IMR-90 (cell line): ENCODE measurements at regions not wholly inside any gene's neighbourhood (a gene's known extent, or its start where the extent isn't known, plus 50 kb on each side); places are given as distances from the start of the nearest gene placed in this dataset.

Experiments
- ATAC-seq: fragments of 200-7000 bp; cut with Tn5 transposase; 2 replicates; pipeline ENCODE4 v1.9.1; 2020; ENCODE audit warnings: low read depth, mild to moderate bottlenecking, moderate library complexity
- BruUV-seq: library from RNA; stranded (reverse); fragments of 400-500 nt; replicated peaks from 2 replicates; lab custom pipeline; 2021; lab: Mats Ljungman, UMichigan
- CTCF ChIA-PET: fragments of 300-600 bp; formaldehyde crosslinking; extraction: SDS; loops from one replicate; lab custom pipeline; 2021; ENCODE audit warnings: antibody characterized with exemption; lab: Yijun Ruan, JAX
- POLR2A ChIA-PET: fragments of 300-600 bp; sonication (Branson Sonifier 250); formaldehyde crosslinking; loops from one replicate; lab custom pipeline; 2022; ENCODE audit warnings: antibody characterized with exemption; ENCODE audit not compliant: unreplicated experiment; lab: Charles Lee
- DNase-seq: peaks from one replicate; pipeline ENCODE4 v3.0.0; 2013
- H2AFZ ChIP-seq: replicated peaks from 2 replicates; pipeline ENCODE3; 2013; ENCODE audit warnings: low read length, mild to moderate bottlenecking; ENCODE audit not compliant: poor library complexity
- H2AK5ac ChIP-seq: 2 replicates; pipeline ENCODE4 v1.6.1; 2013; ENCODE audit warnings: low read depth, low read length, inconsistent platforms
- H2AK9ac ChIP-seq: replicated peaks from 2 replicates; pipeline ENCODE3; 2013; ENCODE audit warnings: mild to moderate bottlenecking, low read depth, low read length, moderate library complexity; ENCODE audit not compliant: poor library complexity
- H2BK120ac ChIP-seq: 2 replicates; pipeline ENCODE4 v1.6.1; 2013; ENCODE audit warnings: low read depth, low read length, inconsistent platforms
- H2BK15ac ChIP-seq: 3 replicates; pipeline ENCODE4 v1.6.1; 2013; ENCODE audit warnings: low read depth, low read length, inconsistent platforms
- H2BK20ac ChIP-seq: 2 replicates; pipeline ENCODE4 v1.6.1; 2013; ENCODE audit warnings: low read depth, mild to moderate bottlenecking, inconsistent platforms, low read length, moderate library complexity
- H2BK5ac ChIP-seq: 2 replicates; pipeline ENCODE4 v1.6.1; 2013; ENCODE audit warnings: mild to moderate bottlenecking, low read depth, low read length, inconsistent platforms; ENCODE audit not compliant: poor library complexity, severe bottlenecking
- H3K14ac ChIP-seq: replicated peaks from 2 replicates; pipeline ENCODE4 v1.6.1; 2013; ENCODE audit warnings: low read depth, low read length, inconsistent platforms
- H3K18ac ChIP-seq: 2 replicates; pipeline ENCODE4 v1.6.1; 2013; ENCODE audit warnings: low read depth, low read length, control low read depth
- H3K23ac ChIP-seq: 2 replicates; pipeline ENCODE4 v1.6.1; 2013; ENCODE audit warnings: low read depth, low read length, inconsistent platforms
- H3K27ac ChIP-seq: 2 replicates; pipeline ENCODE4 v1.5.1; 2013; ENCODE audit warnings: mild to moderate bottlenecking, control low read depth, low read length; ENCODE audit not compliant: insufficient read depth
- H3K27me3 ChIP-seq: 2 replicates; pipeline ENCODE4 v1.6.1; 2013; ENCODE audit warnings: low read length; ENCODE audit not compliant: control insufficient read depth, insufficient read depth
- H3K36me3 ChIP-seq: 2 replicates; pipeline ENCODE4 v1.6.1; 2013; ENCODE audit warnings: low read length, mixed read lengths; ENCODE audit not compliant: control insufficient read depth, insufficient read depth
- H3K4ac ChIP-seq: 2 replicates; pipeline ENCODE4 v1.6.1; 2013; ENCODE audit warnings: low read depth, low read length, inconsistent platforms
- H3K4me1 ChIP-seq: 2 replicates; pipeline ENCODE4 v1.6.1; 2013; ENCODE audit warnings: low read length, mixed read lengths; ENCODE audit not compliant: control insufficient read depth, insufficient read depth
- H3K4me2 ChIP-seq: 2 replicates; pipeline ENCODE4 v1.6.1; 2013; ENCODE audit warnings: low read depth, mild to moderate bottlenecking, control low read depth, low read length, moderate library complexity
- H3K4me3 ChIP-seq: 2 replicates; pipeline ENCODE4 v1.5.1; 2013; ENCODE audit warnings: low read depth, mild to moderate bottlenecking, control low read depth, low read length, moderate library complexity; ENCODE audit not compliant: insufficient read depth
- H3K56ac ChIP-seq: 2 replicates; pipeline ENCODE4 v1.6.1; 2013; ENCODE audit warnings: low read length, inconsistent platforms; ENCODE audit not compliant: insufficient read depth; ENCODE audit errors: extremely low read depth
- H3K79me1 ChIP-seq, 2 experiments: 2 replicates each; pipeline ENCODE4 v1.6.1; 2013; ENCODE audit warnings: low read length in 2 of 2, inconsistent platforms in 1 of 2, low read depth in 1 of 2
- H3K9ac ChIP-seq: 2 replicates; pipeline ENCODE4 v1.6.1; 2013; ENCODE audit warnings: low read depth, low read length, control low read depth
- H3K9me1 ChIP-seq: 2 replicates; pipeline ENCODE4 v1.6.1; 2013; ENCODE audit warnings: low read length, inconsistent platforms; ENCODE audit not compliant: insufficient read depth
- H3K9me3 ChIP-seq: 2 replicates; pipeline ENCODE4 v1.6.1; 2013; ENCODE audit warnings: low read length; ENCODE audit not compliant: control insufficient read depth, insufficient read depth
- H4K20me1 ChIP-seq: 2 replicates; pipeline ENCODE4 v1.6.1; 2013; ENCODE audit warnings: low read length, inconsistent platforms; ENCODE audit not compliant: insufficient read depth
- H4K5ac ChIP-seq: 2 replicates; pipeline ENCODE4 v1.6.1; 2013; ENCODE audit warnings: mild to moderate bottlenecking, low read depth, low read length, control low read depth
- H4K8ac ChIP-seq, 2 experiments: 2 replicates each; pipeline ENCODE4 v1.6.1; 2013; ENCODE audit warnings: low read depth in 2 of 2, low read length in 2 of 2, control low read depth in 1 of 2, inconsistent platforms in 1 of 2
- H4K91ac ChIP-seq: 2 replicates; pipeline ENCODE4 v1.6.1; 2013; ENCODE audit warnings: low read depth, low read length, inconsistent platforms; ENCODE audit not compliant: insufficient read depth
- FOS ChIP-seq: fragments of 150-350 bp; IDR thresholded peaks from 2 replicates; pipeline ENCODE4 v1.6.1; 2016; ENCODE audit warnings: low read depth, low read length
- POLR2A ChIP-seq: IDR thresholded peaks from 2 replicates; pipeline ENCODE4 v1.6.1; 2012; ENCODE audit warnings: mild to moderate bottlenecking, low read depth, low read length
- RAD21 ChIP-seq: IDR thresholded peaks from 2 replicates; pipeline ENCODE4 v1.6.1; 2012; ENCODE audit warnings: low read length, improper control_type of control experiment
- WGBS, 2 experiments: methylation state at CpG; one replicate each; pipeline versions ENCODE4 v1.1.5 to v1.1.7; 2013; ENCODE audit warnings: missing lambda C conversion rate in 2 of 2; ENCODE audit not compliant: insufficient read length in 1 of 2; ENCODE audit errors: extremely low coverage in 2 of 2; 5-methylcytosine and 5-hydroxymethylcytosine counted together
- dilution Hi-C: fragments of 300-500 bp; cut with HindIII; formaldehyde crosslinking; loops from one replicate; pipeline ENCODE4 v1.14.3; 2018; ENCODE audit warnings: low sequenced_read_pairs; ENCODE audit not compliant: unreplicated experiment
- in situ Hi-C: fragments of 300-500 bp; cut with MboI; formaldehyde crosslinking; loops from 3 replicates; pipeline ENCODE4 v1.14.3; 2019; ENCODE audit warnings: low sequenced_read_pairs, inconsistent platforms, mixed read lengths
- intact Hi-C: fragments of 100-400 bp; cut with micrococcal nuclease; formaldehyde crosslinking; loops from 2 replicates; pipeline ENCODE4 v1.10.0; 2022

- peaks cover 4% of the 10 kb centered on the region; the same call in 1 of the 2 replicates for H4K20me1 ChIP-seq
- ChIA-PET CTCF (no interaction called here), POLR2A (no interaction called here)
- no TSS peak for BruUV-seq
- H3K4me2 ChIP-seq, result no peak overlapping the region
- no peak overlapping the region for H4K5ac ChIP-seq
- dilution Hi-C loops (no loop called here), intact Hi-C loops (no loop called here), in situ Hi-C loops (no loop called here)
- H3K14ac ChIP-seq, result no peak overlapping the region
- H2BK120ac ChIP-seq, result no peak overlapping the region
- H2AK9ac ChIP-seq, result peak overlapping the region; percentile 65
- no peak overlapping the region for H2BK15ac ChIP-seq
- H3K4ac ChIP-seq, result no peak overlapping the region
- no peak for TF ChIP-seq RAD21
- TF ChIP-seq FOS, result no peak
- TF ChIP-seq POLR2A, result no peak
- H2BK5ac ChIP-seq, result no peak overlapping the region
- 79% methylated on average over 4 of the region's 13 CpGs; no CpG with 5 or more reads in 1 of the 2 experiments for WGBS, 2 experiments
- no peak overlapping the region for H4K91ac ChIP-seq
- no peak overlapping the region for H3K4me3 ChIP-seq
- no peak overlapping the region for H2AK5ac ChIP-seq
- H3K27ac ChIP-seq, result no peak overlapping the region
- H3K18ac ChIP-seq, result no peak overlapping the region
- no peak overlapping the region for H4K8ac ChIP-seq
- DNase-seq, result peak; percentile 21
- H3K9me3 ChIP-seq, result no peaks in the 10 kb centered on the region
- H3K9me1 ChIP-seq, result no peaks in the 10 kb centered on the region
- H3K56ac ChIP-seq, result no peak overlapping the region
- ATAC-seq, result peak; percentile 83
- peak overlapping the region; percentile 49 for H2AFZ ChIP-seq
- no peaks in the 10 kb centered on the region; the same call in 1 of the 2 replicates for H3K4me1 ChIP-seq
- no peaks in the 10 kb centered on the region for H3K79me1 ChIP-seq
- H3K9ac ChIP-seq, result no peak overlapping the region
- H3K27me3 ChIP-seq, result peaks cover 33% of the 10 kb centered on the region
- no peak overlapping the region for H3K23ac ChIP-seq
- no peaks in the 10 kb centered on the region for H3K36me3 ChIP-seq
- no peak overlapping the region for H2BK20ac ChIP-seq
Measured at GRCh38 chr17:83174362-83175118, 95.1 kb downstream of the METRNL start.
